Gastroesophageal sphincter (tissue), 4 donors: ENCODE measurements at regions not wholly inside any gene's neighbourhood (a gene's known extent, or its start where the extent isn't known, plus 50 kb on each side); places are given as distances from the start of the nearest gene placed in this dataset.
A peak's percentile ranks its signal among the peaks of the same experiment; 100 is the strongest.

Experiments used
- ATAC-seq: fragments of 150-250 bp; one replicate; pipeline ENCODE4 v1.9.1; 2016; ENCODE audit warnings: mild to moderate bottlenecking, moderate library complexity
- H3K27ac ChIP-seq, 4 donors: fragments of 200-600 bp; sonication (generic) in 3 of 4; 1 replicate in 3 of 4; 2 replicates in 1 of 4; pipeline ENCODE4 v1.5.1; 2016 to 2019
- H3K27me3 ChIP-seq: fragments of 200-600 bp; sonication (generic); one replicate; pipeline ENCODE4 v1.5.1; 2019
- H3K36me3 ChIP-seq, 2 donors: fragments of 200-600 bp; sonication (generic); one replicate each; pipeline ENCODE4 v1.5.1; 2019; ENCODE audit warnings: control low read depth in 1 of 2
- H3K4me1 ChIP-seq, 3 donors: fragments of 200-600 bp; sonication (generic); 1 replicate in 2 of 3; 2 replicates in 1 of 3; pipeline ENCODE4 v1.5.1; 2016 to 2019; ENCODE audit warnings: control low read depth in 2 of 3
- H3K4me3 ChIP-seq, 2 donors: fragments of 200-600 bp; sonication (generic); one replicate each; pipeline ENCODE4 v1.5.1; 2019; ENCODE audit warnings: mild to moderate bottlenecking in 1 of 2, moderate library complexity in 1 of 2
- H3K9me3 ChIP-seq, 3 donors: fragments of 200-600 bp; sonication (generic); one replicate each; pipeline ENCODE4 v1.5.1; 2017 to 2019; ENCODE audit warnings: control low read depth in 2 of 3
- CTCF ChIP-seq, 4 experiments: fragments of 200-600 bp in 2 of 4; fragments of 450-650 bp in 2 of 4; sonication (generic) in 1 of 4; IDR thresholded peaks; one replicate each; pipeline ENCODE4 v1.5.1; 2017 to 2019; ENCODE audit warnings: antibody characterized with exemption in 4 of 4, mild to moderate bottlenecking in 2 of 4, moderate library complexity in 2 of 4
- EP300 ChIP-seq: sonication (generic); formaldehyde crosslinking; IDR thresholded peaks from one replicate; pipeline ENCODE4 v1.6.1; 2017; ENCODE audit warnings: antibody characterized with exemption, mild to moderate bottlenecking
- POLR2A ChIP-seq, 2 donors: fragments of 450-650 bp; IDR thresholded peaks; one replicate each; pipeline ENCODE4 v1.6.1; 2017; ENCODE audit warnings: antibody characterized with exemption in 2 of 2, mild to moderate bottlenecking in 2 of 2, moderate library complexity in 1 of 2
- POLR2AphosphoS5 ChIP-seq: sonication (generic); formaldehyde crosslinking; IDR thresholded peaks from one replicate; pipeline ENCODE4 v1.6.1; 2017; ENCODE audit warnings: antibody characterized with exemption
- WGBS, 2 donors: methylation state at CpG; one replicate each; pipeline ENCODE4 v1.1.5; 2018; ENCODE audit warnings: low coverage in 1 of 2; 5-methylcytosine and 5-hydroxymethylcytosine counted together

- Histone ChIP-seq H3K27me3 (no peaks in the 10 kb centered on the region), H3K36me3 (no peaks in the 10 kb centered on the region), H3K4me1 (no peaks in the 10 kb centered on the region), H3K9me3 (no peaks in the 10 kb centered on the region), H3K27ac (no peak overlapping the region), H3K4me3 (no peak overlapping the region)
- 48 to 69% methylated on average over 5 of the region's 5 CpGs for WGBS, 2 donors
- ATAC-seq = peak; percentile 31
- TF ChIP-seq POLR2A (IDR thresholded peaks at IDR 0.05) (no peak), POLR2AphosphoS5 (no peak), CTCF (IDR thresholded peaks at IDR 0.05) (no peak), EP300 (no peak)
Observed at GRCh38 chr7:52897713-52898112, 137.7 kb upstream of the POM121L12 start.

GRCh38 chr7:52897288-52897687 lies 138.1 kb upstream of the POM121L12 start:
- H3K27ac ChIP-seq = no peak overlapping the region

GRCh38 chr7:52877240-52877639 lies 158.2 kb upstream of the POM121L12 start:
- TF ChIP-seq CTCF (IDR thresholded peaks at IDR 0.05) = no peak
- TF ChIP-seq POLR2AphosphoS5 = no peak
- no peak for TF ChIP-seq POLR2A (IDR thresholded peaks at IDR 0.05)
- no peak for TF ChIP-seq EP300
- Histone ChIP-seq H3K9me3 (no peaks in the 10 kb centered on the region), H3K4me3 (no peak overlapping the region), H3K4me1 (no peaks in the 10 kb centered on the region), H3K27me3 (no peaks in the 10 kb centered on the region), H3K36me3 (no peaks in the 10 kb centered on the region), H3K27ac (no peak overlapping the region)
- peak; percentile 25 for ATAC-seq
- WGBS, 2 donors = 42 to 46% methylated on average over 2 of the region's 2 CpGs

More at GRCh38 chr7:52897288-52897687, 138.1 kb upstream of the POM121L12 start:
- no peak for TF ChIP-seq EP300
- no peak for TF ChIP-seq POLR2A (IDR thresholded peaks at IDR 0.05)
- no peak for TF ChIP-seq CTCF (IDR thresholded peaks at IDR 0.05)
- TF ChIP-seq POLR2AphosphoS5 = no peak
- no peaks in the 10 kb centered on the region for H3K36me3 ChIP-seq
- H3K9me3 ChIP-seq = no peaks in the 10 kb centered on the region
- H3K4me3 ChIP-seq = no peak overlapping the region
- H3K27me3 ChIP-seq = no peaks in the 10 kb centered on the region
- no peak for ATAC-seq
- H3K4me1 ChIP-seq = no peaks in the 10 kb centered on the region
- 16 to 38% methylated on average over 5 of the region's 5 CpGs for WGBS, 2 donors

GRCh38 chr7:52876402-52876801 lies 159.0 kb upstream of the POM121L12 start:
- no peak for TF ChIP-seq POLR2AphosphoS5
- TF ChIP-seq CTCF (IDR thresholded peaks at IDR 0.05) = no peak
- no peak for TF ChIP-seq EP300
- H3K27me3 ChIP-seq = no peaks in the 10 kb centered on the region
- H3K36me3 ChIP-seq = no peaks in the 10 kb centered on the region
- H3K4me1 ChIP-seq = no peaks in the 10 kb centered on the region
- WGBS, 2 donors = 77 to 84% methylated on average over 3 of the region's 3 CpGs
- no peak overlapping the region for H3K27ac ChIP-seq
- no peak overlapping the region for H3K4me3 ChIP-seq
- H3K9me3 ChIP-seq = no peaks in the 10 kb centered on the region
- ATAC-seq = no peak

- no peak for ATAC-seq
- no peak overlapping the region for H3K4me3 ChIP-seq
- no peak for TF ChIP-seq POLR2AphosphoS5
- TF ChIP-seq POLR2A (IDR thresholded peaks at IDR 0.05) = no peak
- no peak for TF ChIP-seq EP300
- TF ChIP-seq CTCF (IDR thresholded peaks at IDR 0.05) = no peak
- H3K36me3 ChIP-seq = no peaks in the 10 kb centered on the region
- no peak overlapping the region for H3K27ac ChIP-seq
- H3K4me1 ChIP-seq = no peaks in the 10 kb centered on the region
- H3K9me3 ChIP-seq = peaks cover 0 to 31% (median 0%) of the 10 kb centered on the region in 3 donors
- H3K27me3 ChIP-seq = no peaks in the 10 kb centered on the region
- WGBS, 2 donors = 56 to 60% methylated on average over 2 of the region's 2 CpGs
Observed at GRCh38 chr7:52863652-52864051, 171.8 kb upstream of the POM121L12 start.
